Stimulated activated CD8-positive, alpha-beta memory T cell treated with anti-CD3 and anti-CD28 coated beads, Interleukin-2, amount 100 ng/mL, for 1 hour (primary cell): ENCODE measurements at regions not wholly inside any gene's neighbourhood (a gene's known extent, or its start where the extent isn't known, plus 50 kb on each side); places are given as distances from the start of the nearest gene placed in this dataset.

Experiments
- DNase-seq, 2 donors: peaks; one replicate each; pipeline ENCODE4 v3.0.0-alpha.2; 2020; ENCODE audit warnings: low read depth in 2 of 2

DNA sequence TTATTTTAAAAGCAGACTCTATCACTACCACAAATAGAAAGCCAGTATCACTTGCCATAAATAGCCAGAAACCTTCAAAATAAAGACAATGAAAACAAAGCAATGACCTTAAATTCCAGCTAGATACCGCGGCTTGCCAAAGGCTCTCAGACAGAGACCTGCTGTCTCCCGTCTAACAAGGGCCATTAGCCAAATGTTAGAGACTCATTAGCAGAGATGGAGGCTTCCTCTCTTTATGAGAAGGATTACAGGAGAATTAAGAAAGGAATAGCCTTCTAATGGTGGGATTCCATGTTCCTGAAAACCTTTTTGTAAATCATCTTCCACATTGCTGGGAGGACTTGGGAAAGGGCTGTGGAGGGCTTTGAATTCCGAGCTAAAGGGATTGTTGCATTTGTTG lies 206.7 kb downstream of the AACS start:
- DNase-seq, result no peak

DNA sequence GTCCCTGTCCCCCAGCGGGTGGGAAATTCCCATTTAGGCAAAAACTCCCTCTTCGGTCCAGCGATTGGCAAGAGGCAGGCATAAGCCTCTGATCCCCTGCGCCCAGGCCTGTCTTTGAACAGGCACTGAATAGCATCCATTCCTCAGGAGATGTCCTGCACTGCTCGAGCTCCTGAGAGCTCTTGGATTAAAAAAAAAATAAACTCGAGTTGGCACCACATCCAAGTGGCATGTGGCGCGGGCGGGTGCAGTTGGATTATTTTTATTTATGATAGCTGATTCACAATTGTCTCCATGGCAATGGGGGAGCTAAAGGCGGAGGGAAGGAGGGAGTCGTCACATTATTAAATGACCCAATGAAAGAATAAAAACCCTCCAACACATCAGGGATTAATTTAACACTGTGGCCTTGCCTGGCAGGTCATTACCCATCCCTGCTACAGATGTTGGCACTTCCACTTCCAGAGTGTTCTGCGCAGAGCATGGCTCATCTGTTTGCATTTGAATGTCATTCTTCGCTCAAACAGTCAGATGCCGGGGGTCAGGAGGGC lies 207.2 kb downstream of the AACS start:
- no peak for DNase-seq

DNA sequence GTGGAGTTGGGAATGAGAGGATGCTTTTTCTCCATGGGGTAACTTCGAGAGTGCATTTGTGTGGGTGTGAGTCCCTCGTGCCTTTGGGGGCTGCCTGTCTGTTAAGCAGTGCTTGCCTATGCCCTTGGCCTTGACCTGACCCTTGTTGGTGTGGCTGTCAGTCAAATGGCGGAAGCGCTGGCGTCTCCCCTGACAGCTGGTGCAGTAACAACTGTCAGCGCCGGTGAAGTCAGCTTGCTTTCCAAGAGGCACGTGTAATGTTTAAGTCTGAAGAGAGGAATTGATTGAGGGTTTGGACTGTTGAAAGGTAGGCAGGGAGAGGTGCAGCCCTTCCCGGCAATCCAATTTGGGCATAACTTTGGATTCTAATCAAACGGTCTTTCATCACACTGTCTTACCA lies 211.3 kb downstream of the AACS start:
- no peak for DNase-seq

DNA sequence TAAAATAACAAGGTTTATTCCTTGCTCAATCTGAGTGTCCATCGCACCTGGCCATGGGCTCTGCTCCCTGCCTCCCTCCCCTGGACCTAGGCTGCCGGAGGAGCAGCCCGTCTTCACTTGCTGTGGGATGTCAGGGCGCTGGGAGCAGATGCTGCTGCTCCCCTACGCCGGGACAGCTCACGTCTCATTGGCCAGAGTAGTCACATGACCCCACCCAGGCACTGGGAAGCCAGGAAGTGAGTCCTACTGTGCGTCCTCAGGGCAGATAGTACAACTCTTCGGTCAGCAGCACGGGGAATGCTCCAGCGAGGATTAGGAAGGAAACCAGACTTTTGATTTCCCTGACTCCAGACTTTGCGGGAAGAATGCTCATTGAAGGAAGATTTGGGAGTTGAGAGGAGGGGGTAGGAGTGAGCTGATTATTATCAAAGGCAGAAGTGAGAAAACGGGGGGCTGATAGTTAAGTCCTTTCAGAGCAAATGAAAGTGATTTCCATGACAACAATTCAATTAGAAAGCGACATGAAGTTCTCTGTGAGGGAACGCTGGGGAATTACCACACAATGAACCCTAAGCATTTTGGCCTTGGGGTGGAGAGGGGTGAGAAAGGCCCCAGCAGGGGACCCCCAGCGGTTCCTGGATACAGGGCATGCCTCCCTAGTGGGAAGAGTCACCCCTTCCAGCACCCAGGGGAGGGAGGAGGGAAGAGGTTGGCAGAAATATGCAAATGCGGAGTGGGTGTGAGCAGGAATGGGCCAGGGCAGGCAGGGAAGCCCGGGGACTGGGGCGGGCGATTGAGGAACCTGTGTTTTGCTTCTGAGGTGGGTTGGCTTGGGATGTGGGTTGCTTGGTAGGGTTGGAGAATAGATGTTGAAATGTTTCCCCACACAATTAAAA lies 215.5 kb downstream of the AACS start:
- DNase-seq, result no peak

DNA sequence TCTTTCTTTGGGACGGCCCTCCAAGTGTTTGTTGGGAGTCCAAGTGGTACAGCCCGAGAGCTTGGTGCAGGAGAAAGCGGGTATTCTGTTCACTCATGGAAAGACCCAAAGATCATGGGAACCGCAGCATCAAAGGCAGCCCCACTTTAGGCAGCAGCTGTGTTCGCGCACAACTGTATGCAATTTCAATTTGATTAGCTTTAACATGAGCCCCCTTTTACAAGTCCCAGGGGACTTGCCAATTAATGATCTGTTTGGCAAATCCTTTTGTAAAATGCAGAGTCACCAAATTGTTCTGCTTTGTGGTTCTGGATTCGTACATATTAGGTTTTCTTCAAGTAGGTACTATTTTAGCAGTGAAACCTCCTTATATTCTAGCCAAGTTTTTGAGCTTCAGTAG lies 217.7 kb downstream of the AACS start:
- DNase-seq, result no peak

DNA sequence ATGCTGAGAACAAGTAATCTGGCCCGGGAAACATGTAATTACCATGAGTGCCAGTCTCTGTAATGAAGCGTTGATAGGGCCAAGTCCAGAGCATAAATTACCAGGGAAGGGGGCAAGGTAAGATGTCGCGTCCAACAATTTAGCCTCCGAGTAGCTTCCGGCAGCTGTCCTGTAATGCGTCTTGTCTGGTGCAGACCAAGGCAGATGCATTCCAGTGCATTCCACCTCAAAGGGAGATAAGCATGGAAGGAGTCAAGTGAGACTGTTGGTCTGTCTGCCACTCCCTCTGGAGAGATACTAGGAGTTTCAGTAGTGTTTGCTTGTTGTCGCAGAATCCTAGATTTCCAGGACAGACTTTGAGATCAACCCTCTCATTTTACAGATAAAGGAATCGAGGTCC lies 218.3 kb downstream of the AACS start:
- DNase-seq, result no peak

DNA sequence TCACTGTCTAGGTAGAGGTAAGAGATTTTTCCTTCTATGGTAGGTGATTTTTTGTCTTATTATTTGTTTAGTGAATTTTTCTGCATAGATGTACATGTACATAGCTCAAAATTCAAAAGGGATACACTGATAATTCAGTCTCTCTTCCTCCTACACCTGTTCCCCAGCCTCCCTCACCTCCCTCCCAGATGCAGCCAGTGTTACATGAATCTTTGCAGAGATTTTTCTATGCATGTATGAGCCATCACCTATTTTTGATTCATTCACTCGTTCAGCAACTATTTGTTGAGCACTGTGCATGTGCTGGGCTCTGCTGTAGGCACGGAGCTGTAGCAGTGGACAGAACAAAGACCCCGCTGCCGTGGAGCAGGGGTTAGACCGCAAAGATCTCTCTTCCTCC lies 218.9 kb downstream of the AACS start:
- DNase-seq, result no peak

DNA sequence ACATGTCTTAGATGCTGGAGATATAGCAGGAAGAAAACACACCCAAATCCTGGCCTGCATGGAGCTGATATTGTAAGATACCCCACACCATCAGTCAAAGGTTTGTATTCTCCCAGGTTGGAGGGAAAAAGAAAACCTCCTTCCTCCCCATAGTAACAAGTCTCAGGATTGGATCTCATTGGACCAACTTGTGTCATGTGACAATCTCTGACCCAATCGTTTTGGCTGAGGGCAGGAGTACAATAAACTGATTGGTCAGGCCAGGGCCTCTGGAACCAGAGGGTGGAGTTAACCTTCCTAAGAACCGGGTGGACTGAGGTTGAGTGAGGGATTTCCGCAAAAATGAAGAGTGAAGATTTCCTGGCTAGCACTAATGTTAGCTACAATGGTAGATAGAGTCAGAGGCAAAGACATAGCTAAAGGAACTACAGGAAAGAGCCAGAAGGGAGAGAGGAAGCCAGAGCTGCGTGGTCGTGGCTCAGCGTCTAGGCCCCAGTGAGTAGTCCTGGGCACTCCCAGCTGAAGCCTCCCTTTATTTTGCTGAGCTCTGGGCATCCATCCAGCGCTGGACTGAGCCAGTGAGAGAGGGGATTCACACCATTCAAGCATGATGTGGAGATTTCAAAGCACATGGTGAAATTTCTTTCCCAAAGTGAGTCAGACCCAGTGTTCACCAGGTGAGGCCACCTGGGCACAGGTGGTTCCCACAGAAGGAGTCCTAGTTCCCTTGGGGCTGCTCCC lies 219.9 kb downstream of the AACS start:
- no peak for DNase-seq

DNA sequence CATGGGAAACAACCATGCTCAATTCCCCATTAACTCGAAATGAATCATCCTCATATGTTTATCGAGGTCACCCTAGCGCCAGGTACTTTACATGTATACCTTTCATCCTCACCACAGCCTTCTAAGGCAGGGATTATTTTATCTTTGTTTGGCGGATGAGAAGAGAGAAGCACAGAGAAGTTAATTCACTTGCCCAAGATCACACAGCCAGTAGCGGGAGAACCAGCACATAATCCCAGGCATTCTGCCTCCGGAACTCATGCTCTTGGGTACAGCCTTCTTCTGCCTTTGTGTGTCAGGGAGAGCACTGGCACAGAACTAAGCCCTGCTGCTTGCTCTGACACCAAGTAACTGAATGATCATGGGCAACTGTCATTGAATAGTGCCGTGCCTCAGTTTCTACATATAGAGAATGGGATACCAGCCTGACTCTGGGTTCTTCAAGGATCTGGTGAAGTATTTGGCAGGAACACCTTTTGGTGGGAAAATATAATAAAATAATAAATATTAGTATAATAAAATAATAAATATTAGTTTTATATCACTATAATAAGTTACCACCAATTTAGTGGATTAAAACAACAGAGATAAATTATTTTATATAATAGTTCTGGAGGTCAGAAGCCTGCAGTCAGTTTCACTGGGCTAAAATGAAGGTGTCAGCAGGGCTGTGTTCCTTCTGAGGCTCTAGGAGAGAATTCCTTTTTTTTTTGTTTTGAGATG lies 220.9 kb downstream of the AACS start:
- no peak for DNase-seq

DNA sequence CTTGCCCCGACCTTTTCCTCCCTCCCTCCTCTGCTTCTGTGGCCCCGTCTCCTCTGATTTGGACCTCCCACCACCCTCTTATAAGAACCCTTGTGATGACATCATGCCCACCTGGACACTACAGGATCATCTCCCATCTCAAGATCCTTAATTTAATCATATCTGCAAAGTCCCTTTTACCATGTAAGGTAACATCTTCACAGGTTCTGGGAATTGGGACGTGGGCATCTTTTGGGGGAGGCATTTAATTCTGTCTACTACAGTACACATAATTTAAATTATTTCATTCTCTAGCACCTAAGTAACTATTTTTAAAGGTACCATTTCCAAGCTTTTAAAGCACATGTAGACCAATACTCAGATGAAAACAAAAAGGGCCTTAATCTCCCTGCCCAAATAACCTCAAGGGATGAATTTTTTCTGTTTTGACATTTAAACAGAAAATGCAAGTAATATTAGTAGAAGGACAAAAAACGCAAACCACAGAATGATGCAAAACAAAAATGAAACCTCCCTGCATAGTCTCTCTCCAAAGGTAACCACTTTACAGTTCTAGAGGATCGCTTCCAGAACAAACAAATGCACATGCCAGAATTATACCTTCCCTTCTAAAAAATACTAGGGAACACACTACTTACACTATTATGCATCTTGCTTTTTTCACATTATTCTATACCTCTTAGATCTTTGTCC lies 222.1 kb downstream of the AACS start:
- DNase-seq, result no peak

DNA sequence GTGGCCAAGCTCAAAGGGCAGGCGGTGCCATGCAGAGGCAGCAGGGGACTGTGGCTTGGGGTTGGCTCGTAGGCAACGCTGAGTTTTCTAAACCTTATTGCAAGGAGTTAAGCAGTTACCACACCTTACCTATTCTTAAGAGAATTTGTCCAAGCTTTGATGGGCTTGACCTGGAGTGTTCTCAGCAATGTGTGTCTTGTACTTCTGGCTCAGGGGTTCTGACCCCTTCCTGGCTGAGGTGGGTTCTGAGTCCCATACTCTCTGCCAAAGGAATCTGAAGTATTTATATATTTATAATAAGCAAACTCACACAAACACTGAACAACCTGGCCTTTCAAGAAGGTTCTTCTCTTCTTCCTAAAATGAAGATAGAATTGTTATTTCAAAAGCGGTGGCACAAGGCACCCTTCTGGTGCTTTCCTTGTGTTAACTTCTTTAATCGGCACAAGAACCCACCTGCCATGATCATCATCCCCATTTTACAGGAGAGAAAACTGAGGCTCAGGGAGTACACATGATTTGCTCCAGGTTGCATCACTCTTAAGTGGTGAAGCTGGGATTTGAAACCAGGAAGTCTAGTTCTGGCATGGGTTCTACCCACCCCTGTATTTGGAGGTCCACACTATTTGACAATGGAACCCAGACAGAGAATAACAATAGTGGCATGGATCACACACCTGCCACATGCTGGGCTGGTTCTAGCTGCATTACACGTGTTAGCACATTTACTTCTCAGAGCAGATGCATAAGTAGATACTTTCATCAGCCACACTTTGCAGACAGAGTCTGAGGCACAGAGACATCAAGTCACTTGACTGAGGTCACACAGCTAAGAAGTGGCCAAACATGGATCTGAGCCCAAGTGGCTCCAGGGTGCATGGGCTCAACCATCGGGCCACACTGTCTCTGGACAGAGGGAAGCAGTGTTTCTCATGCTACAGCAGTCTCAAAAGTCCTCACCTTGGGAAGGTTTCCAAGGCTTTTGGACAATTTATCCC lies 224.0 kb downstream of the AACS start:
- no peak for DNase-seq

DNA sequence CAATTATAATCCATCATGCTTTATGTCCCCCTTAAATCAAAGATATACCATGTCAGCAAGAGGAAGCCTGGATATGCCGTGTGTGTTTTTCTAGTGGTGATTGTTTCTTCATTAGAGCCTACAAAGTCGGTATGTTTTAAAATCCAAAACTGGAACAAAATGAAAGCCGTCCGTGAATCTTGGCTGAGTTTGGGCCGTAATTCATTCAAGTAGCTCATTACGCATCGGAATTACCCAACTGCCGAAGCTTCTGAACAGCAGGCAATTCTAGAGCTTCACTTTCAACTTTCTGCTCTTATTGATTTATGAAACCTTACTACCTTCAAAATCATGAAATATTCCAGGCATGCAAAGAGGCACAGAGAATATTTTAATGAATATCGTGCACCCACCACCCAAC lies 224.7 kb downstream of the AACS start:
- no peak for DNase-seq

DNA sequence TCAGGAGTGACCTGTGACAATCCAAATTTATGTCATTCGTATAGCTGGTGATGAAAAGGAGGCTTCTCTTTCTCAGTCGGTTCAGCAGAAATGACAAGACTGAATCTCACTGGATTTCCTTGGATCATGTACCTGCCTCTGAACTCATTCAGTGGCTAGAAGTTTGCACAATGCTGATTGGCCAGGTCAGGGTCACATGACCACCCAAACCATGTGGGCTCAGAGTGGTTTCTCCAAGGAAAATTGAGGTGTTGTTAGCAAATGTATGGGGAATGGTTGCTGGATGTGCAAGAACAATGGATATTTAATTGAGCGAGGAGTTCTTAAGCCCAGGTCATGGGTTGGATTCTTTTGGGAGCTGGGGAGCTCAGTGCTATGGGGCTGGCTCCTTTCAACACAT lies 227.5 kb downstream of the AACS start:
- no peak for DNase-seq

DNA sequence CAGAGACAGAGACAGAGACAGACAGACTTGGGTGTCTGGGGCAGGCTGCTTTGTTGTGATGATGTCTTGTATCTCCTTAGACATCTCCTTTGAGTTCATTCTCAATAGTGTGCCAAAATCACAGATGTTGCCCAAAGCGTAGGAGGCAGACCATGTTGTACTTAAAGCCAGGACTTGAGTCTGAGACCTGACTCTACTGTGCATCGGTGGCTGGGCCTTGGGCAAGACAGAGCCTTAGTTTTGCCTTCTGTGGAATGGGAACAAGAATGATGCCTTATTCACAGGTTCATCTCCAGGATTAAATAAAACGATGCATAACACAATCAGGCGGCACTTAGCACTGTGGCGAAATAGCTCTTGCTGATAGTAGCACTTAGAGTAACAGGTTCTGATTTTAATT lies 230.3 kb downstream of the AACS start:
- no peak for DNase-seq

DNA sequence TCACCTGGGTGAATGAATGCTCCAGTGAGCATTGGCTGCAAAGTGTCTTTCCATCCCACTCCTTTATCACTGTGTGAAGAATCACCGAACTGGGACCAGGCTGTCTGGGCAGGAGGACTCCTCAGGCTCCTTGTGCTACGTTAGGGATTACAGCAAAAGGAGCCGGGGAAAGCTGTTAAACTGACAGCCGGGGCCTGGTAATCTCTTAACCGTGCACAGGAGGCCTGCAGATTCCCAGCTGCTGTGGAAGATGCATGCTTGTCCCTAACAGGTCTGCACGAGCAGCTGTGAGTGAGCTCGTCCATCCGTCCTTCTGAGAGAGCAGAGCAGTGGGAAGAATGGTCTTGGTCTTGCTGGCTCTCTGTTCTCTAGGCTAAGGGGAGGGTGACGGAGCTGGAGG lies 231.5 kb downstream of the AACS start:
- no peak for DNase-seq

DNA sequence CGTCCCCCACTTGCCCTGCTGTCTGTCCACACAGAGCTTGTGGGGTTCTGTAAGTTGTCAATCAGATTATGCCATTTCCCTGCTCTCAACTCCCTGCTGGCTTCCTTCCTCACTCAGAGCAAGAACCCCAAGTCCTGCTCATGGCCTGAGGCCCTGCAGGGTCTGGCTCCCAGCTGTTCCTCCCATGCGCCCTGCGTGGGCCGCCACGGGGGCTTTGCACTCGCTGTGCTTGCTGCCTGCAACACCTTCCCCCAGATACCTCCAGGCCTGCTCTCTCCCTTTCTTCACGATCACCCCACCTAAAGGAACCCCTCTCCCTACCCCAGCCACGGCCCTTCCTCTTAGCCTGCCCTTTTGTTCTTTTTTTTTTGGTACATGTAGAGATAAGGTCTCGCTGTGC lies 234.6 kb downstream of the AACS start:
- DNase-seq, result no peak

DNA sequence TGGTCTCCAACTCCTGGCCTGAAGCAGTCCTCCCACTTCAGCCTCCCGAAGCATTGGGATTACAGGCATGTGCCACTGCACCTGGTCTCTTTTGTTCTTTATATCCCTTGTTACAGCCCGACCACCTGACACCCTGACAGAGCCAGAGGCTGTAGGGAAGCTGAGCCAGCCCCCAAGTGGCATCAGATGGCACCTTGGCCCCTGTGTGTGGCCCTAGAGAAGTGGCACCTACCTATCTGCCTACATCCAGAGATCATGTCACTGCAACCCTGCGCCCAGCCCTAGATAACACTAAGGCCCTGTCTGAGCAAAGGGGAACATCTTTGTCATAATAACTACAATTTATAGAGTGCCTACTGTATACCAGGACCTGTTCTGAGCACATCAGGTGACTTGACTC lies 235.0 kb downstream of the AACS start:
- no peak for DNase-seq

DNA sequence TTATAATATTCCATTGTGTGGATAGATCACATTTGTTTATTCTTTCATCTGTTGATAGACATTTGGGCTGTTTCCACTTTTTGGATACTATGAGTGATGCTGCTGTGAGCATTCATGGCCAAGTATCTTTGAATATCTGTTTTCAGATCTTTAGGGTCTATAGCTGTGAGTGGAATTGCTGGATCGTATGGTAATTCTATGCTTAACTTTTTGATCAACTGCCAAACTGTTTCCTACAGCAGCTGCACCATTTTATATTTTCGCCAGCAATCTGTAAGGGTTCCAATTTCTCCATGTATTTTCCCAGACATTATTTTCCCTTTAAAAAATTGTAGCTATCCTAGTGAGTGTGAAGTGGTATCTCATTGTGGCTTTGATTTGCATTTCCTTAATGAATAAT lies 238.1 kb downstream of the AACS start:
- DNase-seq, result no peak

DNA sequence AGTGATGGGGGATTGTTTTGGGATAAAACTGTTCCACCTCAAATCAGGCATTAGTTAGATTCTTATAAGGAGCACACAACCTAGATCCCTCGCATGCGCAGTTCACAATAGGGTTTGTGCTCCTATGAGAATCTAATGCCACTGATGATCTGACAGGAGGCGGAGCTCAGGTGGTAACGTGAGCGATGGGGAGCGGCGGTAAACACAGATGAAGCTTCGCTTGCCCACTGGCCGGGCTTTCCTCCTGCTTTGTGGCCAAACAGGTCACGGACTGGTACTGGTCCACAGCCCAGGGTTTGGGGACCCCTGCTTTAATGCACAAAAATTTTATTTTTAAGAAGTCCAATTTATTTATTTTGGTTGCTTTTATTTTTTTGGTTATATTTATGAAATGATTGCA lies 238.8 kb downstream of the AACS start:
- DNase-seq, result no peak

DNA sequence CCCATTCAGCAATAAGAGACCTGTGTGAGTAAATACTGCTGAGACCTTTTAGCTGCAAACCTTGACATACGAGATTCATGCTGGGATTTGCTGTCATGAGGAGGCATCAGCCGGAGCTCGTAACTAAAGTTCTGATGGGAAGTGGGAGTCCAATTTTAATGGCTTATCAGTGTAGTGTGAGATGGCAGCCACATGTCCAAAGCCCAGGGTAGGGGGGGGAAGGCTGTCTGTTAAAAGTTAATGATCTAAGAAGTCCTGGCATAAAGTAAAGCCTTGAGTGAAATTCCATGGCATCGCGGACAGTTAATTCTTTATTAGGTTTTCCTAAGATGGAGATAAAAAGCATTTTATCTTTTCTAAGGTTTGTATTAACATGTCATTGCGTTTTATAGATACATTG lies 240.0 kb downstream of the AACS start:
- no peak for DNase-seq

DNA sequence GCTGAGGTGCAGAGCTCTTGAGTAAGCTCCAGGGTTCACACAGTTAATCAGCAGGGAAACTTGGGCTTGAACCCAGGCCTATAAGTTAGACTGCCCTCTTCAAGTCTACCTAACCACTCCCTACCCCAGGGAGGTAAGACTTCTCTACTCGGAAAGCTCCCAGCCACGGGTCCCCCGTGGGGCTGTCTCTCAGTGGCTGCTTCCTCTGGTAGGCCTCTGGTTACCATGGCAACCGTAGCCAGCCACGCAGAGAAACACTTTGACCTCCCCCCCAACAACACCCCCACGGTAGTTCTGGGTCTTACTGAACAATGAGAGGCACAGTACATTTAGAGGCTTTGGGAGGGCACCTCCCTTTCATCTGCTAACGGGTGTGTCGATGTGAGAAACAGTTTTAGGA lies 245.2 kb downstream of the AACS start:
- no peak for DNase-seq
